Stimulated activated naive CD8-positive, alpha-beta T cell treated with anti-CD3 and anti-CD28 coated beads, Interleukin-15, amount 100 ng/mL, for 72 hours (primary cell): ENCODE measurements at regions not wholly inside any gene's neighbourhood (a gene's known extent, or its start where the extent isn't known, plus 50 kb on each side); places are given as distances from the start of the nearest gene placed in this dataset.
"Not testable (repeated sequence)": the region's sequence is repeated elsewhere in the genome, so short reads cannot be mapped to it uniquely, and the experiment has no call there.

ENCODE experiments used
- ATAC-seq: fragments of 150-1000 bp; cut with Tn5 transposase; 2 replicates; pipeline ENCODE4 v1.10.0; 2021; ENCODE audit warnings: mild to moderate bottlenecking, moderate library complexity
- DNase-seq, 2 donors: peaks; one replicate each; pipeline ENCODE4 v3.0.0; 2021 to 2022
- H3K27ac Mint-ChIP-seq, 2 donors: one replicate each; pipeline ENCODE4 v1.8.0; 2022; ENCODE audit warnings: mild to moderate bottlenecking in 2 of 2, mixed read lengths in 2 of 2, moderate library complexity in 2 of 2
- H3K27me3 Mint-ChIP-seq: one replicate; pipeline ENCODE4 v1.8.0; 2022; ENCODE audit warnings: mixed read lengths
- H3K4me1 Mint-ChIP-seq: one replicate; pipeline ENCODE4 v1.8.0; 2022; ENCODE audit warnings: mild to moderate bottlenecking, mixed read lengths
- H3K4me3 Mint-ChIP-seq, 2 donors: one replicate each; pipeline ENCODE4 v1.8.0; 2022; ENCODE audit warnings: mild to moderate bottlenecking in 2 of 2, mixed read lengths in 2 of 2, moderate library complexity in 1 of 2
- H3K9me3 Mint-ChIP-seq, 2 donors: one replicate each; pipeline ENCODE4 v1.8.0; 2022; ENCODE audit warnings: mixed read lengths in 2 of 2

DNA sequence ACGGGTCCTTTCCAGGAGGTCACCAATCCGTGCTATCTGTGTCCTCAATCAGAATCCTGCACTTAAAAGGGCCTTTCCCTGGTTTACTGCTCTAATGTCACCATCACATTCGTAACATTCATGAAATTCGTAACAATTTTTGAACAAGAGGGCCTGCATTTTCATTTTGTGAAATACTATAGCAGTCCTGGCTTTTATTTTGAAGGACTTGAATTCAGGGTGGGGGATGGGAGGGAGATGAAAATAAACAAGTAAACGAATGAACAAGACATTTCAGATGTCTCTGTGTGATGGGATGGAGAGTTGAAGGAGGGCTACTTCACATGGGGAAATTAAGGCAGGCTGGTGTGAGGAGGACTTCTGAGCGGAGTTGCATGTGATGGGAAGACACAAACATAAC lies 281.0 kb downstream of the TSHZ3 start:
- Mint-ChIP-seq H3K9me3 (peaks cover 0 to 4% of the 10 kb centered on the region in 2 donors), H3K27me3 (peaks cover 25% of the 10 kb centered on the region), H3K27ac (no peak overlapping the region), H3K4me1 (no peaks in the 10 kb centered on the region), H3K4me3 (no peak overlapping the region)
- no peak for DNase-seq
- no peak for ATAC-seq

DNA sequence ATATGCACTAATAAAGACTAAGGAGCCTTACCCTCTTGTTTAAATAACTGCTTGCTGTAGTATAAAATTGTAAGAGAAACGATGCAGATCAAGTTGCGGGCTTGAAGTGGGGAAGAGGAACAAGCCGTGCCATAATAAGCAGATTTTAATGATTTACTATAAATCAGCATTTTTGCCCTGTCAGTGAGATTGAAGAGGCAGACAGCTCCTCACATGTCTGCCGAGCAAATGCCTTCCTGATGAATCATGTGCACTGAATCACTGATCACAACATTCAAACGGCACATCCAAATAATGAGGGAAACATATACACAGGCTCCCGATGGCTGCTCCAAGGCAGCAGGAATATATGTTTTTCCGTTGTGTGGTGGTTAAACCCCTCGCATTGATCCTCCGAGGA lies 282.9 kb downstream of the TSHZ3 start:
- Mint-ChIP-seq H3K27me3 (peaks cover 10% of the 10 kb centered on the region), H3K27ac (no peak overlapping the region), H3K9me3 (peaks cover 6 to 20% of the 10 kb centered on the region in 2 donors), H3K4me3 (no peak overlapping the region), H3K4me1 (no peaks in the 10 kb centered on the region)
- ATAC-seq (no peak), DNase-seq (no peak)

DNA sequence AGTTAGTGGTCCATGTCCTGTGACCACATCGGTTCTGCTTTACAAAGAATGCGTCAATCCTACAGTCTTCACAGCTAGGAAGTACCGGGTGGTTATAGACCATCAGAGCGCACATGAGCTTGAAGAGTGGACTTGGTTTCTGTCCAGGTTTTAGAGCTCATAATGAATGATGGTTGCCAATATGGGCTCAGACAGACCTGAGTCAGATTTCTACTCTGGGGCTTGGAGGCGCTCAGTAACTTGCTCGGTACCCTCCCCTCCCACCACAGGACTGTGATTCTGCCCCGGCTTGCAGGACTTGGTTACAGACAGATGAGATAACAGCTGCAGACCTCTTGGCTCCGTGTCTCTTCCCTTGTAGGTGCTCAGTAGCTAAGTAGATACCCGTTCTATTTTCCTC lies 284.7 kb downstream of the TSHZ3 start:
- no peak for DNase-seq
- no peak overlapping the region for H3K27ac Mint-ChIP-seq
- peaks cover 3% of the 10 kb centered on the region for H3K27me3 Mint-ChIP-seq
- H3K4me1 Mint-ChIP-seq: no peaks in the 10 kb centered on the region
- H3K4me3 Mint-ChIP-seq: no peak overlapping the region
- ATAC-seq: no peak
- H3K9me3 Mint-ChIP-seq: peaks cover 18 to 31% of the 10 kb centered on the region in 2 donors

- H3K9me3 Mint-ChIP-seq: peaks cover 27 to 31% of the 10 kb centered on the region in 2 donors
- H3K27ac Mint-ChIP-seq: no peak overlapping the region
- no peak for ATAC-seq
- no peak overlapping the region for H3K4me3 Mint-ChIP-seq
- H3K27me3 Mint-ChIP-seq: peaks cover 13% of the 10 kb centered on the region
- no peaks in the 10 kb centered on the region for H3K4me1 Mint-ChIP-seq
- no peak for DNase-seq
Measured at GRCh38 chr19:31058676-31059340, 290.4 kb downstream of the TSHZ3 start.

- Mint-ChIP-seq H3K4me3 (no peak overlapping the region), H3K27ac (no peak overlapping the region), H3K27me3 (peaks cover 16% of the 10 kb centered on the region), H3K9me3 (peaks cover 19 to 22% of the 10 kb centered on the region in 2 donors), H3K4me1 (no peaks in the 10 kb centered on the region)
- DNase-seq (no peak), ATAC-seq (no peak)
Measured at GRCh38 chr19:31057476-31057875, 291.8 kb downstream of the TSHZ3 start.

- H3K4me1 Mint-ChIP-seq: no peaks in the 10 kb centered on the region
- no peak overlapping the region for H3K4me3 Mint-ChIP-seq
- H3K27ac Mint-ChIP-seq: no peak overlapping the region
- ATAC-seq (no peak), DNase-seq (no peak)
- H3K27me3 Mint-ChIP-seq: peaks cover 16% of the 10 kb centered on the region
- peaks cover 3 to 14% of the 10 kb centered on the region in 2 donors for H3K9me3 Mint-ChIP-seq
Measured at GRCh38 chr19:31055454-31055853, 293.8 kb downstream of the TSHZ3 start.

- ATAC-seq (peak; percentile 83), DNase-seq (peak; percentile 5 to 37)
- Mint-ChIP-seq H3K9me3 (peaks cover 0 to 8% of the 10 kb centered on the region in 2 donors), H3K4me3 (no peak overlapping the region), H3K4me1 (no peaks in the 10 kb centered on the region), H3K27ac (no peak overlapping the region), H3K27me3 (peaks cover 16% of the 10 kb centered on the region)
Measured at GRCh38 chr19:31054430-31054829, 294.8 kb downstream of the TSHZ3 start.

- Mint-ChIP-seq H3K27me3 (peaks cover 7% of the 10 kb centered on the region), H3K9me3 (no peaks in the 10 kb centered on the region), H3K4me3 (no peak overlapping the region), H3K27ac (no peak overlapping the region), H3K4me1 (no peaks in the 10 kb centered on the region)
- no peak for DNase-seq
- no peak for ATAC-seq
Measured at GRCh38 chr19:31049431-31049830, 299.8 kb downstream of the TSHZ3 start.

DNA sequence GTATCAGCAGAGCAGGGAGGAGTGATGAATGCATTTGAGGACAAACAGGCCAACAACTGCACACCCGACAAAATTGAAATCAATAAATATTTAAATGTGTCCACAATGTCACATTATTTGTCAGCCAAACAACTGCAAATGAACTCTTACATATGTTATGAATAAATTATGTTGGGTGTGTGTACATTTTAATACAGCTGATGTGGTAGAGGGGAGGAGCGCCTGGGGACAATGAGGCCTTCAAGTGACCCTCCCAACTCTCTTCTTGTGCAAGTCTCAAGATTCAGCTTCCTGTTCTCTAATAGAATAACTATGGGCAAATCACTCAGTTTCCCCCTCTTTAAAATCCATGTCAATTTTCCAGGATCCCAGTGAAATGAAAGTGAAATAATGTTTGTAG lies 303.2 kb downstream of the TSHZ3 start:
- Mint-ChIP-seq H3K4me3 (no peak overlapping the region), H3K4me1 (no peaks in the 10 kb centered on the region), H3K27ac (no peak overlapping the region), H3K27me3 (no peaks in the 10 kb centered on the region), H3K9me3 (no peaks in the 10 kb centered on the region)
- ATAC-seq (no peak), DNase-seq (no peak)

GRCh38 chr19:31041461-31041860 lies 307.8 kb downstream of the TSHZ3 start:
- no peak overlapping the region for H3K27ac Mint-ChIP-seq
- peaks cover 14% of the 10 kb centered on the region for H3K27me3 Mint-ChIP-seq
- DNase-seq (no peak), ATAC-seq (no peak)
- no peaks in the 10 kb centered on the region for H3K4me1 Mint-ChIP-seq
- H3K9me3 Mint-ChIP-seq: no peaks in the 10 kb centered on the region
- H3K4me3 Mint-ChIP-seq: no peak overlapping the region

GRCh38 chr19:31039151-31039550 lies 310.1 kb downstream of the TSHZ3 start:
- no peak for ATAC-seq
- Mint-ChIP-seq H3K4me3 (no peak overlapping the region), H3K27me3 (peaks cover 14% of the 10 kb centered on the region), H3K9me3 (no peaks in the 10 kb centered on the region), H3K27ac (no peak overlapping the region), H3K4me1 (no peaks in the 10 kb centered on the region)
- no peak for DNase-seq

- Mint-ChIP-seq H3K27me3 (peaks cover 14% of the 10 kb centered on the region), H3K4me3 (no peak overlapping the region), H3K4me1 (no peaks in the 10 kb centered on the region), H3K27ac (peak overlapping the region in 1 of 2 donors; percentile 55), H3K9me3 (no peaks in the 10 kb centered on the region)
- DNase-seq (no peak), ATAC-seq (no peak)
Measured at GRCh38 chr19:31037286-31037980, 311.8 kb downstream of the TSHZ3 start.

- H3K4me3 Mint-ChIP-seq: not testable (repeated sequence)
Measured at GRCh38 chr19:31031455-31031854, 317.8 kb downstream of the TSHZ3 start.

GRCh38 chr19:31023038-31023437 lies 326.2 kb downstream of the TSHZ3 start:
- no peak overlapping the region for H3K4me3 Mint-ChIP-seq
- no peak for DNase-seq
- ATAC-seq: no peak
- peaks cover 12 to 15% of the 10 kb centered on the region in 2 donors for H3K9me3 Mint-ChIP-seq
- H3K27ac Mint-ChIP-seq: no peak overlapping the region
- peaks cover 22% of the 10 kb centered on the region for H3K27me3 Mint-ChIP-seq
- H3K4me1 Mint-ChIP-seq: no peaks in the 10 kb centered on the region

More at GRCh38 chr19:31031455-31031854, 317.8 kb downstream of the TSHZ3 start:
- H3K27me3 Mint-ChIP-seq: peaks cover 11% of the 10 kb centered on the region
- not testable (repeated sequence) for ATAC-seq, H3K27ac Mint-ChIP-seq, H3K4me1 Mint-ChIP-seq, DNase-seq, H3K9me3 Mint-ChIP-seq

- no peak for DNase-seq
- H3K4me1 Mint-ChIP-seq: no peaks in the 10 kb centered on the region
- H3K4me3 Mint-ChIP-seq: no peak overlapping the region
- ATAC-seq: no peak
- H3K27me3 Mint-ChIP-seq: peaks cover 29% of the 10 kb centered on the region
- peaks cover 8% of the 10 kb centered on the region in 2 donors for H3K9me3 Mint-ChIP-seq
- no peak overlapping the region for H3K27ac Mint-ChIP-seq
Measured at GRCh38 chr19:31018936-31019335, 330.3 kb downstream of the TSHZ3 start.

DNA sequence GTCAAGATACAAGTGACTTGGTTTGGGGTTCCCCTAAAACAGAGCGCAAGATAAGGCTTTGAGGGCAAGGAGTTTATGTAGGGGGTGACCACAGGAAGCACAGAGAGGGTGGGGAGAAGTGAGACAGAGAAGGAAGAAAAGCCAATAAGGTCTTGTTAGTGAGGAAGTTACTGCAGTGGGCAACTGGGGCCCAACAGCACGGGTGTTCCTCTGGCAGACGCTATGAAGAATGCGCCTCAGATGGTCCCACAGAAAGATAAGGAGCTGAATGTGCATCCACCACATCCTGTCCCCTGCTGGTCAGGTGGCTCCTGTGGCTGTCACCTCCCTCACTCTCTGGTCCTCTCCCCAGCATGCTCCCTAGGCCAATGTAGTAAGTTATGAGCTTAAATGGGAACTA lies 333.5 kb downstream of the TSHZ3 start:
- Mint-ChIP-seq H3K4me1 (no peaks in the 10 kb centered on the region), H3K4me3 (no peak overlapping the region), H3K27me3 (peaks cover 32% of the 10 kb centered on the region), H3K27ac (no peak overlapping the region), H3K9me3 (peaks cover 8% of the 10 kb centered on the region in 2 donors)
- DNase-seq: no peak
- peak; percentile 50 for ATAC-seq
